CD4-positive, alpha-beta T cell treated with Interleukin-6 for 4 hours (primary cell): ENCODE measurements at regions not wholly inside any gene's neighbourhood (a gene's known extent, or its start where the extent isn't known, plus 50 kb on each side); places are given as distances from the start of the nearest gene placed in this dataset.
A peak's percentile ranks its signal among the peaks of the same experiment; 100 is the strongest.

ENCODE experiments used
- DNase-seq: peaks from one replicate; pipeline ENCODE4 v3.0.0-alpha.2; 2020; ENCODE audit warnings: mixed read lengths

DNA sequence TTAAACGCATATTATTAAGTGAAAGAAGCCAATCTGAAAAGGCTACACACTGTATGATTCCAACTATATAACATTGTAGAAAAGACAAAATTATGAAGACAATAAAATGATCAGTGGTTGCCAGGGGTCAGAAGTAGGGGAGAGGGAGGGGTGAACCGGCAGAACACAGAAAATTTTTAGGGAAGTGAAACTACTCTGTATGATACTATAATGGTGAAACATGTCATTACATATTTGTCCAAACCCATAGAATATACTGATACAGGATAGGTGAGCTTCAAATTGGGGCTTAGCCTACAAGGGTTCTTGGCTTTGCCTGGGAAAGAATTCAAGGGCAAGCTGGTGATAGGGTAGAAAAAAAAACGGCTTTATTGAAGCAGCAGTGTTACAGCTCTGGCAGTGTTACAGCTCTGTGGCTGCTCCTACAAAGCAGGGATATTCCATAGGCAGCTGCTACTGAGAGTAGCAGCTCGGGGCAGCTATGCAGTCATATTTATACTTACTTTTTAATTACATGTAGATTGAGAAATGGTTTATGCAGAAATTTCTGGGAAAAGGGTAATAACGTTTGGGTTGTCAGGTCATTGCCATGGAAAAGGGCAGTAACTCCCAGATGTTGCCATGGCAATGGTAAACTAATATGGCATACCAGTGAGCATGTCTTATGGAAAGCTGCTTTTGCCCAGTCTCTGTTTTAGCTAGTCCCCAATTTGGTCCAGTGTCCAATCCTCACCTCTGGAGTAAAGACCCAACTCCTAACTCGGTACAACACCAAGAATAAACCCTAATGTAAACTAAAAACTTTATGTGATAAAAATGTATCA is 125.1 kb upstream of the SLC25A36 start:
- DNase-seq, result no peak

DNA sequence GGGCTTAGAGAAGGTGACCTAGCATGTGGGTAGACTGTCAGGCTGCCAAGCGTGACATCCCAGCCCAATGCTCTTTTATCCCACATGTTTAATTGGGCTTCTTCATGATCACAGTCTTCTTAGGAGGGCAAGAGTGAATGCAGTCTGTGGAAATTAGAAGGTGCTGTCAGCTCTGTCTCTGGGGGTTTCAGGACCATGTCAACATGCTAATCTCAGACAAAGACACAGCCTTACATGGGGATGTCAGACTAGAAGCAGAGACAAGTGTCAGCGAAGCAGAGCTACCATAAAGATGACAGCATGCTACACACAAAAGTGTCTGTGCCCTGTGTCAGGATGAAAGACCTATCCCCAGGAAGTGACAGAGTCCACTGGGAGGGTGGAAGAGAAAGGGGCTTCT is 120.1 kb upstream of the SLC25A36 start:
- DNase-seq, result no peak

DNA sequence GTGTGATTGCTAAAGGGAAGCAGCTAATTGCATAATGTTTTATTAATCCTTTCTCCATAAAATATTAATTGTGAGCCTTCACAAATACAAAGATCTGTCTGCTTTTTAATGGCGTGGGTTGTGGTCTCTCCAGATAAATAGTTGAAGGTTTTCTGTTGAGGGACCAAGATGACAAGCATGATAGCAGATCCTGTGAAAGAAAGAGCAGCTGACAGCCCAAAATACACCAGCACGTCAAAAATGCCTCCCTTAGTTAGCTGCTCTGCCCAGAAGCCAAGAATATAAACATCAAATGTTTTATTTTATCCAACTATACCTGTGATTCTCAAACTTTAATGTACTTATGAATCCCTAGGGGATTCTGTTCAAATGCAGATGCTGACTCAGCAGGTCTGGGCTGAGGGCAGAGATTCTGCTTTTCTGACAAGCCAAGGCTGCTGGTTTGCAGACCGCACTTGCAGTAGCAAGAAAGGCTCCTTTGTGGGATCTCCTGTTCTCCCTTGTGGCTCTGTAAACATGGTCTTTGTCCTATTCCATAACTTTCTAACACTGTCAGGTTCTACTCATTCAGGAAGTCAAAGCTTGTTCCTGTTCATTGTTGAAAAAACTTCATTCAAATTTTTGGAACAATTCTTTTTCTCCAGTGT is 119.1 kb upstream of the SLC25A36 start:
- no peak for DNase-seq

DNA sequence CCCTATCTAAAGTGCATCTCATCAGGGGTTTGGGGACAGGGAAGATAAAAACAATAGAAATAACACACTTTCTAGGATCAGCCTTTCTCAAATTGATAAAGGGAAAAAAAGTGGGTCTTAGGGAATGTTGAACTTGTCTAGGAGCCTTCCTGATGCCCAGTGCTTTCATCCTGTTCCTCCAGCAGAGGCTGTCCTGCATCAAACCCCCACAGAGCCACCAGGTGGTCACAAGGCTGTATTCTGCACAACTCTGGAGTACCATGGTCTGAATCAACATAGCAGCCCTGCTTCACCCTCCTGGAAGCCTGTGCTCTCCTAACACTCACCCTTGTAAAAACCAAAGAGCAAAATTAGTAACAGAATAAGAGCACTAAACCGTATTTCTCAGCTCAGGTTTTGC is 118.5 kb upstream of the SLC25A36 start:
- no peak for DNase-seq

DNA sequence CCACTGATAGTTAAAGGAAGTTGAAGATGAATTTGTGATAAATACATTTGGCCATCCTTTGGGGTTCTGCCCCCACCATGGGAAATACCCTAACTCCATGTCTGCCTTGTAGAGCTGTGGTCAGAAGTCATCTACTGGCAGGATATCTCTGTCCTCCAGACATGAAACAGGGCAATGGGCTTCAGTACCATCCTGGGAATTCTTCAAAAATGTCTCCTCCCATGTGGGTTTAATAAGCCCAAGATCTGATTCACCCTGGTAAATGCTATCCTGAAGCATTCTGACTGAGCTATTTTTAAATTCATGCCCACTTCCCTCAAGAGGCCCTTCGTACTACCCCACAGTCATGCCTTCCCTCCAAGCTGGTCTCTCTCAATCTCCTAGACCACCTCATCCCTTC is 113.7 kb upstream of the SLC25A36 start:
- DNase-seq, result no peak

DNA sequence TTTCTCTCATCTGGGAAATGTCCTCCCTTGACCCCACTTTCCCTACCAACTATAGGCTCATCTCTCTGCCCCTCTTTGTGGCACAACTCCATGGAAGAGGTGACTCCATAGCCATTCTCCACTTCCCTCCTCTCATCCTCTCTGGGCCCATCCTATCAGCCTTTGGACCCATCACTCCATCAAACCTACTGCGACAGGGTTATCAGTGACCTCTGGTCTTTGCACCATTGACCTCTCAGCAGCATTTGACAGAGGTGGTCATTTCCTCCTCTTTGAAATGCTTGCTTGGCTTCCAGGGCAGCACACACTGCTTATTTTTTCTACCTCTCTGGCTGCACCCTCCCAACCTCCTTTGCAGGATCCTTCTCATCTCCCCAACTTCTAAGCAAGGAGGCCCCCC is 113.1 kb upstream of the SLC25A36 start:
- no peak for DNase-seq

DNA sequence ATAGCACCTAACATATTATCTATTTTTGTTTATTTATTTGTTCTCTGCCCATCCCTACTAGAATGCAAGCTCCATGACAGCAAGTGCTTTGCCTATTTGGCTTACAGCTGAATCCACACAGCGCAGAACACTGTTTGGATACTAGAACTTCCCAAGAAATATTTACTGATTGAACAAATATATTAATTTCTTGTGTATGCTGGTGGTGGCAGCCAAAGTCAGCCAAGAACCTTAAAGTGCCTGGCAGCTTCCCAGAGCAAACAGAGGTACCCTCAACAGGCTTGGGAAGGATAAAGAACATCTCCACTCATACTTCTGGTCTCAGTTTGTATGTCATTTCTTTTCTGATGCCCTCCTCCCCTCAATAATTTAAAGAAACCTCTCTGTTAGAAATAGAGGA is 111.8 kb upstream of the SLC25A36 start:
- DNase-seq, result no peak

DNA sequence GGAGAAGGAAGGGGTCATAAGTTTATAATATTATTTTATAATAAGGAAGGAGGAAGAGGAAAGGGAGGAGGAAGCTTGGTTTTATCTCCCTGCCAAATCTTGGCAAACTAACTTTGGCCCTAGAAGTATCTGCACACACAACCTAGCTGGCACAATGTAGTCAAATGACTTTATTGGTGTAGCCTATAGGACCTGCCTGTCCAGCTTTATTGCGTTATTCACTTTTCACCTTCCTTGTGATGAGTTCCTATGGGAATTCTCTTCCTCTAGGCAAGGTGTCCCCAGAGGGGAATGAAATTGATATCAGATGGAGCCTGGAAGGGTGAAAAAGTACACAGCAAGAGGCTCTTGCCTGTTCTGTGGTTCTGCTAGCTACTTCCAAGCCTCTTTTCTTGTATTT is 111.2 kb upstream of the SLC25A36 start:
- no peak for DNase-seq

DNA sequence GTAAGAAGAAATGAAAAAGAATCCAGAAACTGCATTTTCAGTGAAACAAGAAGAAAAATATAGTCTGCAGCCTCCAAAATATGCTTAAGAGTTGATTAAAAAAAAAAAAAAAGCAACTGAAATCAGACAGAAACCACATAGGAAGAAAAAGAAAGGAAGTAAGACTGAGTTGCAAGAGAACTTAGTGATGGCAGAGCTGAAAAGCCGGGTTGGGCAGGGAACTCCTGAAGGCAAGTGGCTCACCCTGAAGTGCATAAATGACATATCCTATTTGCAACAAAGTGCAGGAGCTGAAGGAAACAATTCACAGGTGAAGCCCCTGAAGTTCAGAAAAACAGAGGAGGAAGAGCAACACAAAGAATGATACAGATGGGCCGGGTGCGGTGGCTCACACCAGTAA is 108.8 kb upstream of the SLC25A36 start:
- no peak for DNase-seq

DNA sequence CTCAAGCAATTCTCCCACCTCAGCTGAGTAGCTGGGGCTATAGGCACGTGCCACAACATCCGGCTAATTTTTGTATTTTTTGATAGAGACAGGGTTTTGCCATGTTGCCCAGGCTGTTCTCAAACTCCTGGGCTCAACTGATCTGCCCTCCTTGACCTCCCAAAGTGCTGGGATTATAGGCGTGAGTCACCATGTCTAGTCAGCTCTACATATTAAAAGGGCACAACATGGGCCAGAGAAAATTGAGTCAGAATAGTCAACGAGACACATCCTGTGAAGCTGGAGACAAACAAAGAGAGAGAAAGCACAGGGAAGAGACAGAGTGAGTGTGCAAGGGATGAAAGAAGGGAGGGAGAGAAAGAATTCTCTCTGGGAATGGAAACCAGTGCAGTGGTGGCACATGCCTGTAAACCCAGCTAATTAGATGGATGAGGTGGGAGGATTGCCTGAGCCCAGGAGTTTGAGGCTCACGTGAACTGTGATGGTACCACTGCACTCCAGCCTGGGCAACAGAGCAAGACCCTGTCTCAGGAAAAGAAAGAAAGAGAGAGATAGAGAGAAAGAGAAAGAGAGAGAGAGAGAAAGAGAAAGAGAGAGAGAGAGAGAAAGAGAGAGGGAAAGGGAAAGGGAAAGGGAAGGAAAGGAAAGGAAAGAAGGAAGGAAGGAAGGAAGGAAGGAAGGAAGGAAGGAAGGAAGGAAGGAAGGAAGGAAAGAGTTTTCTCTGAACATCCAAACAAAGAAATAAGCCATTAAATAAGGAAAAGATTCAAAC is 107.2 kb upstream of the SLC25A36 start:
- DNase-seq, result no peak

DNA sequence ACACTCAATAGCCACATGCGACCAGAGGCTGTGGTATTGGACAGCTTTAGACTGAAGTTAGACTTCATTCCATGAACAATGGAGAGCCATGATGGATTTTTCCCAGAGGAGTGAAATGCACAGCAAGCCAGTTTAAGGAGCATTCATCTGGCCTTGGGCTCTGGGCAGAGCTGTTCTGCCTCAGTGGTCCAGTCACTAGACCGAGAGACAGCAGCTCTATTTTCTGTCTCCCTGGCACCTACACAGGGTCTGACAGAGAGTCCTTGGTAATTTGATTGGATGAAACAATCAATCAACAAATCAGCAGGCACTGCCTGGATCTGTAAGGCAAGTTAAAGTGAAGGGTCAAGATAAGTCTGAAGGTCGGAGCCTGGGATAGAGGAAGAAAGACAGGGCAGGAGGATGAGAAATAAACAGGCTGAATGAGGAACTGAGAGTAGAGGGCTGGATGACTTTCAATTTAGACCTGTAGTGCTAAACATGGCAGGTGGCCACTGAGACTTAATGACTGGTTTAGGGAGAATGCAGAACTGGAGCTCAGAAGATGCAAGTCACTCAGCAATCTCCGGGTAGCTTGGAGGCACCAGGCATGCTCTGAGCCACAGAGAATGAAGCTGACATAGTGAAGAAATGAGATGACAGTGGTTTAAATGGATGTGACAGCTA is 98.5 kb upstream of the SLC25A36 start:
- no peak for DNase-seq

DNA sequence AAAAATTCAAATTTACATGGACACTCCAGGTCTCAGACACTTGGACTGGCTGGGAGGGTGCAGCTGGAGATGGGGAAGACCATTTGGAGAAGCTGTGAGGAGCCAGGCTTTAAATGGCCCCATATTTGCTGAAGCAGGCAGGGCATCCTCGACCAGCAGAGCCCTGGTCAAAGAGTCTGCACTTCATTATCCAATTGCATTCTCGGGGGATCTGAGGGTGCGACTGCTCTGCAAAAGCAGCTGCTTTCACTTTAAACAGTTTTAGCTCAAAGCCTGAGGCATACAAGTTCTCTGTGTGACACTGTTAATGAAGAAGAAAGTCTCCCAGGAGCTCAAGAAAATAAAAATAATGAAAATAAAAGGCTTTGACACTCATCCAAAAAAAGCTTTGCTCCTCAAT is 98.0 kb upstream of the SLC25A36 start:
- DNase-seq, result no peak

DNA sequence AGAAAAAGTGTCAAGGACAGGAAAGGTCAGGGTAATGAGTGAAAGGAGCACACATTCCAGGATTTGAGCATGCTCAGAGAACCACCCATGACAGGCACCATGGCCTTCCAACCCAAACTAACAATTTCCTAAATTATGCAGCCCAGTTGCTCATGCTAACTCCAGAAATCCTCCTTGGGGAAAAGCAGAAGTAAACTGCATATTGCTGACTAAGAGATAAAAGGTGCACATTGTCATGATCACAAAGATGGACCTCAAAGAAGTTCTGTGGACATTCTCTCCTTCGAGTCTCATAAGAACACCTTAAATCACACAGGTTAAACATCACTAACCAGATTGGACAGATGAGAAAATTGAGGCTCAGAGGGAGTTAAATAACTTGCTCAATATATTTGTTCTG is 97.6 kb upstream of the SLC25A36 start:
- DNase-seq, result no peak

DNA sequence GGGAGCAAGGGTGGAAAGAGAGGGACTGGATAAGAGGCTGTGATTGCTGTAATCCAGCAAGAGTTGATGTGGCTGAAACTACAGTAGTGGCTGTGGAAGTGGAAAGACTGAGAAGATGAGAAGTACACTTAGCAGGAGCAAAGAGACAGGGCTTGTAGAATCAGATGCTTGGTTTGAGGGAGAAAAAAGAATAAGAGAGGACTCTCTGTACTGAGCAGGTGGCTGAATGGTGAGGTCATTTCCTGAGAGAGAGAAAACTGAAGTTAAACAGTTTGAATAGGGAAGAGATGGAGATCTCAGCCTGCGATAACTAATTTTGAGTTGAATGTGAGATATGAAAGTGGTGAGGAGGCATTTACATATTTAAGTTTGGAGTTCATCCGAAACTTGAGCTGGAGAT is 95.8 kb upstream of the SLC25A36 start:
- DNase-seq, result no peak

DNA sequence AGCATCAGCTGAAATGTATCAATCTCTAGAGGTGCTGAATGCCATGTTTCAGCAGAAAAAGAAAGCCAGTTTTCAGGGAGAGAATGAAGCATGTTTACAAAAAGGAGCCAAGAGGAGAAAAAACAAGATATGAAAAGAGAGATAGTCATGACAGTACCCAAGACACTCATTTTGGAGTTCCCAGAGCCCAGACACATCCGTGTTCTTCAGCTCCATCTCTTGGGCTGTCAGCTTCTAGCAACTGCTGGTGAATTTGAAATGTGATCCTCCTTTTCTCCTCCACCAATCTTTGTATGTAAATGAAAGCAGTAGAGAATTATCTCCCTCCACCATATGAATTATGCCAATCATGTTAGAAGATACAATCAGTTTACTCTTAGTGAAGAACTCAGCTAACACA is 93.0 kb upstream of the SLC25A36 start:
- no peak for DNase-seq

DNA sequence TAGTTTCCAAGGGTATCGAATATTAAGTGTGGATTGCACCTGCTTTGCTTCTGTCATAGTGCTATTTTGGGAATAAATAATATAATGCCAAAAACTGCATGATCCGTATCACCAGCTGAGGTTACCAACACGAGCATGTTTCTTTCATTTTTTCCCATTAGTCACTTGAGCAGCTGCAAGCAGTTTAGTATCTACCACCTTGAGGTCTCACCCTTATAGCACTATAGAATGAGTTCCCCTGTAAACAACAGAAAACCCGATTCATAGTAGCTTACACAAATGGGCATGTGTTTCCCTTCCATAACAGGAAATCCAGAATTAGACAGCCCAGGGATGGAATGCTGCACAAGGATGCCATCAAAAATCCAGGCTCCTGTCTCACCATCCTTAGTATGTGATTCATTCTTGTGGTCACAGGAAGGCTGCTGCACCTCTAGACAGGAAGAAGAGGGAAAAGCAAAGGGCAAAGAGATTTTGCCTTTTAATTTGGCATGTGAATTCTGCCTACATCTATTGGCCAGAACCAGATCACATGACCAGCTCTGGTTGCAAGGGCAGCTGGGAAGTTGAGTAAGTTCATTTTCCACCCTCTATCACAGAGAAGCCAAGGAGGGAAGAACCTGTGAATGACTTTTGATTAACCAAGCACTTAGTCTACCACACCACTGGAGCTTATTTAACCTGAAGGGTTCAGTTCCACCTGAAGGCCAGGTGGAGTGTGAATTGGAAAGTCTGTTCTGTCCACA is 91.3 kb upstream of the SLC25A36 start:
- DNase-seq, result no peak

DNA sequence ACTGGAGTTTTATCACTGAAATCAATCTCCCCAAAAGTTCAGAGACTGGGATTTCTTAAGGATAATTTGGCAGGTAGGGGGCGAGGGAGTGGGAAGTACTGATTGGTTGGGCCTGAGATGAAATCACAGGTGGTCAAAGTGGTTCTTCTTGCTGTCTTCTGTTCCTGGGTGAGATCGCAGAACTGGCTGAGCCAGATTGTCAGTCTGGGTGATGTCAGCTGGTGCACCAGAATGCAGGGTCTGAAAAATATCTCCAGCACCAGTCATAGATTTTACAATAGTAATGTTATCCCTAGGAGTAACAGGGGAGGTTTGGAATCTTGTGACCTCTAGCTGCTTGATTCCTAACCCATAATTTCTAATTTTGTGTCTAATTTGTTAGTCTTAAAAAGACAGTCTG is 86.7 kb upstream of the SLC25A36 start:
- DNase-seq, result no peak

DNA sequence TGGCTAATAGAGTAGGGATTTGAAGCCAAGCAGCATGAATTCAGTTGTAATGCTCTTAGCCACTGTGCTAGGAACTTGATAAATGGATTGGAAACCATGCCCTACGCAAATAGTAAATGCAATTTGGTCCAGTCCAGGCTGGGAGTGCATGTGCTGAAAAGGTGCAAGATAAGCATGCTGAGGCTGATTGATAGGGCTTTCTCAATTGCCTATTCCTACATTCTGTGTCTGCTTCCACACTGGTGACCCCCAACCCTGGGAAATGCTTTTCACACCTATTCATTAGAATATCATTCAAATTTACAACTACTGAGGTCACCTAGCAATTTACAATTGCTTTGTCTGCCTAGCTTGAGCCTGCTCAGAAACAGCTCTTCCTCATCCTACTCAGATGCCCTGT is 84.7 kb upstream of the SLC25A36 start:
- DNase-seq, result no peak

DNA sequence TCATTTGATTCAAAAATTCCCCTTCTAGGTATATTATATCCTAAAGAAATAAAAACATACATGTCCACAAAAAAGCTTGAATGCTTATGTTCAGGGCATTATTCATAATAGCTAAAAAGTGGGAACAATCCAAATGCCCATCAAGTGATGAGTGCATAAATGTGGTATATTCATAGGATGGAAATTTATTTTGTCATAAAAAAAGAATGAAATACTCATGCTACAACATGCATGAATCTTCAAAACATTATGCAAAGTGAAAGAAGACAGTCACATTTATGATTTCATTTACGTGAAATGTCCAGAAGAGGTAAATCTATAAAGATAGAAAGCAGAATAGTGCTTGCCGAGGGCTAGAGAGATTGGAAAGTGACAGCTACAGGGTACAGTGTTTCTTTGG is 83.6 kb upstream of the SLC25A36 start:
- no peak for DNase-seq

DNA sequence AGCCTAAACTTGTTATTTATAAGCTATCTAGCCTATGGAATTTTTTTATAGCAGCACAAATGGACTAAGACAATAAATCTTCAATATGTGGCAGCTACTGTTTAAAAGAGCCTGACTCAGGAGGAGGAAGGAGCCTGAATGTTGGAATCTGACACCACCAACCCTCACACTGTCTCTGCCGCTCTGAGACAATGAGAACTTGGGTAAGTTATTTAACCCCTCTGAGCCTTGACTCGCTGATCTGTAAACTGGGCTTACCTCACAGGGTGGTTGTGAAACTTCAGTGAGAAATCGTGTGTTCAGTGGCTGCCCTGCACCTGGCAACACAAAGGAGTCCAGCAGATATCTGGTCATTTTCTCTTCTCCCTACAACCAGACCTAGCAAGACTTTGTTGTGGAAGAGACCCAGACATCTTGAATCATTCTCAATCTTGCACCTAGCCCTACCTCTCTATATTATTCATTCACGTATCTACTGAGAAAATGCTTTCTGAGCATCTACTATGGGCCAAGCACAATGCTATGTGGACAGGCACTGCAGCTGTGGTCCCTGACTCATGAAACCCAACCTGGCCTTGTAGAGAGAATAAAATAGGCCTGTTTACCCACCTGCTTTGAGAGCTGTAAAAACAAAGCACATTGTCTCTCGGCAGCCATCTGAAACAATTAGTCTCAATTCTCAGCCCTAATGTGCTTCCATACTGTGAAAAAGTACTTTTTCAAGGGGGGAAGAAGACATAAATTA is 81.9 kb upstream of the SLC25A36 start:
- no peak for DNase-seq

DNA sequence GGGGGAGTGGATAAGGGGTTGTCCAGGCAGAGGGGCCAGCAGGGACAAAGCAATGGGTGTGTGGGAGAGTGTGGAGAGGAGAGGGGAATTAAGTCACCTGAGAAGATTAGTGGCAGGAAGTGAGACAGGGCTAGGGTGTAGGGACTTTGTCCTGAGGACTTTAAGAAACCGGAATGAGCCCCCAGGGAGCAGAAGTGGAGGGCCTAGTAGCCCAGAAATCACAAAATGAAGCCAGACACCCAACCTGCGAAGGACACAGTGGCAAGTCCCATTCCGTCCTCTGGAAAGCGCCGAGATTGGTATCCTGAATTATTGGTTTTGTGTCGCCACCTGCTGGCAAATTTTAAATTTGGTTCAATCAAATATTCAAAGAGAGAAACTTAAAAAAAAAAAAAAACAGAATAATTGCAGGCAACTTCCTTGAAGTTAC is 78.0 kb upstream of the SLC25A36 start:
- DNase-seq, result peak; percentile 28

DNA sequence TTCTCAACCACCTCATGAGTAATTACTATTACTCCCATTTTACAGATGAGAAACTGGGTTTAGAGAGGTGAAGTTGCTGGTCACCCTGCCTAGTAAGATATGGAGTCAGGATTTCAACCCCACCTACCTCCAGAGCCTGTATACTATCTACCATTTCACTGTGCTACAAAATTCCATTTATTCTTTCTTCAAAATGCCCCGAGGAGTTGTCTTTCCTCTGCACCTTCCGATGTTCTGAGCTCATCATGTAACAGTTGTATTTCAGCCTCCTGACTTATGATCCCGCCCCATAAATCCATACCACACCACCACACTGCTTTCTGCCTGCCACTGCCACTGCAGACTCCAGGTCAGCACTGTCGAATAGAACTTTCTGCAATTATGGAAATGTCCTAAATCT is 71.3 kb upstream of the SLC25A36 start:
- DNase-seq, result no peak
